Activated naive CD8-positive, alpha-beta T cell treated with anti-CD3 and anti-CD28 coated beads, Interleukin-2, amount 50 U/mL, for 16 hours (primary cell): ENCODE measurements at regions not wholly inside any gene's neighbourhood (a gene's known extent, or its start where the extent isn't known, plus 50 kb on each side); places are given as distances from the start of the nearest gene placed in this dataset.

Experiments used
- DNase-seq: peaks from one replicate; pipeline ENCODE4 v3.0.0-alpha.2; 2020; ENCODE audit warnings: low read depth, low spot score

DNA sequence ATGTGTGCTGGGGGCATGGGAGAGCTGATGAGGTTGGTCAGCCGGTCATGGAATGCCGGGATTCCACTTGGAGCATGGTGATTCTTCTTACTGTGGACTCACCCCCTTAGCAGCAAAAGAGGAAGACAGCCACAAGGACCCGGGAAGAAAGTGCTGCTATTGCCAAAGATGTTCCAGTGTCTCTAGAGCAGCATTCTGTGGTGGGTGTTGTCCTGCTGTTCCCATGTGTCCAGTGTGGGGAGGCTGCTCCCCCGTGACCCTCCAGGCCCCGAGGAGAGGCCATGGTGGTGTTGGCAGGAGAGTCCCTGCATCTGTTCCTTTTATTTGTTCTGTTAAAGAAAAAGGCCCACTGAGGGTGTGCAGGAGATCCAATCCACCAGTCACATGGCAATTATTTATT is 499.4 kb downstream of the RPS24 start:
- DNase-seq = no peak

DNA sequence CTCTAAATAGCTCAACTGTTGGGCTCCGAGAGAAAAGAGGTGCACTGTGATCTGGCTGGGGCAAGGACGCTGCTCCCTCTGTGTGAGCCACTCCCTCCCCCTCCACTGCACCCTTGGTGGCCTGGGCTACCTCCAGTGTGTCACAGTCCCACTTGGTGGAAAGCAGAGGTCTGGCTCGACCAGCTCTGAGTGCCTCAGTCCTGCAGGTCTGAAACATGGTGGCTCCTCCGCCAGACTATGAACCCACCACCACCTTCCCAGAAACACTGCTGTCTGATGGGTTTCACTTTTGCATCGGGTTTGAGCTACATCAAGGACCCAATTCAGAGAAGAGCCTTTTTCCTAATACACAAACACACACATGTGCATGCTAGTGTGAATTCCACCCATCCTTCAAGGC is 500.1 kb downstream of the RPS24 start:
- DNase-seq = no peak

DNA sequence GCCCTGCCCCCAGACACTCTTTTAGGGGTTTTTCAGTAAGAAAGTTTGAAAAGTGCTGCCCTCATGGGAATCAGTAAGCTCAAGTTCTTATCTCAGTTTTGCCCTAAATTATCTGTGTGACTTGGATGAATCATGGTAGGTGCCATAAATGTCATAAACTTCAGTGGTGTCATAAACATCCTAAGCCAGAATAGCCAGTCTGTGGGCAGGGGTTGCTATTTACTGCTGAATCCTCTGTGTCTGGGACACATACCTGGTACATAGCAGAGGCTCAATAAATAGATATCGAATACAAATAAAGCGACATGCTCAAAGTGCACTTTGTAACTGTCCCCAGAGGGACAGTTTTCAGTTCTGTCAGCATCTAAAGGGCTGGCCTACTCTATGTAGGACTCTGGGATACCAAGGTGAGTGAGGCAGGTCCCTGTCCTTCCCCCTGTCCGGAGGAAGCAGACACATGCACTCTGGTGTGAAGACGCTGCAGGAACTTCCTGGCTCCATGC is 502.1 kb downstream of the RPS24 start:
- DNase-seq = no peak

DNA sequence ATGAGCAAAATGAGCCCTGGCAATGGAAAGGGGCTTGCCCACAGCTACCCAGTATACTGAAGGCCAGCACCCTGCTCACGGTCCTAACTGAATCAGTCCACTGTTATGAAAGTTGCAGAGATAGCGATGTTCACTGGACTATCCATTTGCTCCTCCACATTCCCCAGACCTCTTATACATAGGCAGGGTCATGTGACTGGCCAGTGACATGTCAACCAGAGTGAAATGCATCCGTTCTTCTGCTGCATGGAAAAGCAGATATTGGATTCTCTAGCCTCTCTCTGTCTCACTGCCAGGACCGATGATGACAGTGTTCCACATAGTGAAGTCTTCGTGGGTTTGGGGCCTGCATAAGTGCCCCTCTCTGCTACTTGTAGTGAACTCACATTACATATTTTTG is 503.4 kb downstream of the RPS24 start:
- DNase-seq = no peak

DNA sequence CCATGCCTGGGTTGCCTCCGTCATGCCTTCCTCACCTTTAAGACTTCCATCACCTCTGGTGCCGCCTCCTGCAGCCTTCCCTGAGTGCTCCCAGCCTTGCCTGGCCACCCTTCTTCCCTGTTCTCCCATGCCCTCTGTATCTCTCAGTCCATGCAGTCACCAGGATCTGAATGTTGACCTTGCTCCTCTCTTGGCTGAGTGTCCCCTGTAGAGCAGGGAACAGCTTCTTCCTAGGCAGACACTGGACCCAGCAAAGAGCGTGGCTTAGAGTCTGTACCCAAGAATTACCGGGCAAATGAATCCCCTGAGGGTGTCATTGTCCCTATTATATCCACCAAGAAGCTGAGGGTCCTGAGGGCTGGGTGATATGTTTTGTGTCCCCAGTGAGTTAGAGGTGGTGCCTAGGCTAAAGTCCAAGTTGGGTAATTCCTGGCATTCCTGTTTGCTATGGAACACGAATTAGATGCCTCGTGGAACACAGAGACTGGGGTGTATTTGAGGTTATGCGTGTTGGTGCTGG is 505.6 kb downstream of the RPS24 start:
- DNase-seq = no peak

DNA sequence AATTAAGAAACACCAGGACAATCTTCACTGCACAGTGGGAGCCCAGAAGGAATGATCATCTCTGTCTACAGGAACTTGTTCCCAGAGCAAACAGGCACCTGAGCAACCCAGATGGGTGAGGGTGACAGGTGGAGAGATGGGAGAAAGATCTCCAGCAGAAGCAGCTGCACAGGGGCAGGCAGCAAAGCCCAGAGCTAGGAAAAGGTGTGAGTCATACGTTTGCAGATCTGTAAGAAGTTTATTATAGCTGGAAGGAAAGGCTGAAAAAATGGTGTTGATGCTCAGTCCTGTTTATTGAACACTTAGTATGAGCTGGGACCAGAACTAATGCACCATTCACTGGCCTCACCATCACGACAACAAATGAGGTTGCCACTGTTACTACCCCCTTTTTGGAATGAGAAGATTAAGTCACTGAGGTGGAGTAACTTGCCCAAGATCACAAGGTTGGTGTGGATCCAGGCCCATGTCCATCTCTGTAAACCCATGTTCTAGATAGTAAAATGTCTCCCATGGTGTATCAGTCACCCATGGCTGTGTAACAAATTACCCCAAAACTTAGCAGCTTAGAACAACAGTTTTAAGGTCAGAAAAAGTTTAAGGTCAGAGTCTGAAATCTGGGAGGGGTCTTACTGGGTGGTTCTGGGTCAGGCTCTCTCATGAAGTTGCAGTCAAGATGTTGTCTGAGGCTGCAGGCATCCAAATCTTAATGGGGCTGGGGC is 506.9 kb downstream of the RPS24 start:
- DNase-seq = no peak

DNA sequence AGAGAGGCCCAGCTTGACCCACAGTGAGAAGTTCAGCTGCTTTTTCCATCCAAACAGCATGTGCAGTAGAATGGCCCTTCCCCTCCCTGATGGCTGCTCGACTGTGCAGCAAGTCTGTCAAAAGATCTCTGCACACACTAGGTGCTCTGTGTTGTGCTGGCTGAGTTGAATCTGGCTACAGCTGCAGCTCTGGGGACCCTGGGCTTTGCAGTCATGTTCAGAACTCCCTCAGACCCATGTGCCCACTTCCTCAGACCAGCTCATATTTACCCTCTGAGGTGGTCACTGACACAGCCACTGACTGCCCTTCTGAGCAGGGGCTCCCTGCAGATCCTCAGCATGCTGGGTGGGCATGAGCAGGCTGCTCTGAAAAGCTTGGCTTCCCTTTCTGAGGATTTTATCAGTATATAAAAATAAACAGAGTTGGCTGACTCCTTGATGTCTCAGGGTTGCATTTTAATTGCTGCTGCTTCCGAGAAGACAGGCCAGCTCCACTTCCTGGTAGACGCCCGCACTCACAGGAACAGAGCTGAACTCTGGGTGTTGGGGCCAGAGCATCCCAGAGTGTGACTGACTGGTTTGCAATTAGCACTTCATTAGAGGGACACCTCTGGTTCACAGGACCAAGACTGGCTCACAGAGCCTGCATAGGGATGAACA is 507.9 kb downstream of the RPS24 start:
- no peak for DNase-seq

DNA sequence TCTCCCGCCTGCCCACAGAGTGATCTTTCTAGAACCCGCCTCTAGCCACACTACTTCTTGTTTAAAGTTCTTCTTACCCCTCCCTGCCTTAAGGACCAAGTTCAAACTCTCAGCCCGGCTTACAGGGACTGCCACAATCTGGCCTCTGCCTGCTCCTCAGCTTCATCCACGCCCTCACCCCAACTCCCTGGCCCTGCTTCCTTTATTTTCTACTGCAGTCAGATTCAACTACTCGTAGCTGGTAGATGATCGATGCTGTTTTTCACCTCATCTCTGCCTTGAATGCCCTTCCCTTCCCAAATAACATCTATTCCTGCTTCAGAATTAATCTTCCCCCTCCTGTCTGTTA is 508.5 kb downstream of the RPS24 start:
- DNase-seq = no peak

DNA sequence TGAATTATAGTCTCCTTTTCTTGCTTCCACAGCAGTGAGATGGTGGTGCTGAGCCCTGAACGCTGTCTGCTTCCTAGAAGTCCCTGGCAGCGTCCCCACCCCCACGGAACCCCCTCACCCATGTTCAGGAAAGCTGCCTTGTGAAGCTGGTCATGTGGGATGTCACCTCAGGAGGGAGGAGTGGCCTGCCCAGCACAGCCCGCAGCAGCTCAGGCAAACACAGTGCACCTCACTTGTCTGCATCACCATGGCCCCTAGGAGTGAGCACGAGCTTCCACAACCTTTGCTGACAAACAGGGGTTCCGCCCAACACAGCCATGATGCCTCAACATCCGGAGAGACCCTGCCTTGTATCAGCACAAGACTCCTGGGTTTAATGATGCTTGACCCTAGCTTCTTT is 508.9 kb downstream of the RPS24 start:
- DNase-seq = no peak

DNA sequence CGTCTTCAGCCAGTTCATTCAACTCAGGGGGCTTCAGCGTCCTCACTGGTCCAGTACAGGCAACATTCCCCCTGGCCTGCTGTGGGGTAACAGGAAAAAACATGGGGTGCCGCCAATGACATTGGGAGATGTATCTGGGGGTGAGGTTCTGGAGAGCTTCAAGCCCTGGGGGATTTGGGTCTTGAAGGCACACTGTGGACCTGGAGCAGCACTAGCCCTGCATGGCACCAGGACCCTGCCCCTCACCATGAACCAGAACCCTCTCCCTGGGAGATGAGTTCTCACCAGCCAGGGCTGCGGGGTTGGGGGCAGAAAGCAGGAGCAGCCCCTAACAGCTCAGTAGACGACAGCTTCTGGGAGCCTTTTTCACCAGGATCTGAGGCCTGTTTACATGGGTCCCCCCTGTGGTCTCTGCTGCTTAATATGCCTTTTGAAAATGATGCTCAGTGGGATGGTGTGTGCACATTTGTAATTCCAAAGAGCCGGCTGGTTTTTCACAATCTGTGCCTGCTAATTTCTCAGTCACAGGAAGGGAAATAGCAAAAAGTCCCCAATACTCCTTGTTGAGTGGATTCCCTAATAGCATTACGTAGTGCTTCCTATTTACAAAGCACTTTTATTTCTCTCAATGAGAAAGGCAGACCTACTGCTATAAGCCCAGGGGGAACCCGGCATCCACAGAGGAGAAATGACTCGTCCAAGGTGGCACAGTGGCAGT is 509.5 kb downstream of the RPS24 start:
- no peak for DNase-seq

DNA sequence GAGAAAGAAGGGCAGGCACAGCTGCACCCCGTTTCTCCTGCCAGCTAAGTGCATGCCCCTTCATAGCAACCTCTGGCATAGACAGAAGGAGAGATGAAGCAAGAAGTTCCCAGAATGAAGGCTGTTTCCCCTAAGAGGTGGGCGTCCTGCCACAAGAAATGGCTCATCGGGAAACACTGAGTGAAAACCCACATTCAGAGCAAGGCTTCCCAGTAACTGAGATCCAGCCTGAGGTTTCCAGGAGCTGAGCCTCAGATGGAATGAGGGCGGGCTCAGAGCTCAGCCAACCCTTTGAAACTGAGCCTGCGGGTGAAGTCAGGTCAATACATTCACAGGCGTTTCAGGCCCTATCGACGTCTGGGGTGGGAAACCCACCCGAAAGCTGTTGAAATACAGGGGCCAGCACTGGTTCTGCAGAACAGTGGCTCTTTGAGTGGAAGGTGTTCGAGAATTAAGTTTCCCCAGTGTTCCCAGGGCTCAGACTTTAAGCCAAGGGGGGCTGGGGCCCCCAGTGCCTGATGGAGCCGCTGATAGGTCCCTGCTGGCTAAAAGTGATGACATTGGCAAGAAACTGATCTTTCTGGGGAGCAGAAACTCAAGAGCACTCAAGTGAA is 510.2 kb downstream of the RPS24 start:
- no peak for DNase-seq

DNA sequence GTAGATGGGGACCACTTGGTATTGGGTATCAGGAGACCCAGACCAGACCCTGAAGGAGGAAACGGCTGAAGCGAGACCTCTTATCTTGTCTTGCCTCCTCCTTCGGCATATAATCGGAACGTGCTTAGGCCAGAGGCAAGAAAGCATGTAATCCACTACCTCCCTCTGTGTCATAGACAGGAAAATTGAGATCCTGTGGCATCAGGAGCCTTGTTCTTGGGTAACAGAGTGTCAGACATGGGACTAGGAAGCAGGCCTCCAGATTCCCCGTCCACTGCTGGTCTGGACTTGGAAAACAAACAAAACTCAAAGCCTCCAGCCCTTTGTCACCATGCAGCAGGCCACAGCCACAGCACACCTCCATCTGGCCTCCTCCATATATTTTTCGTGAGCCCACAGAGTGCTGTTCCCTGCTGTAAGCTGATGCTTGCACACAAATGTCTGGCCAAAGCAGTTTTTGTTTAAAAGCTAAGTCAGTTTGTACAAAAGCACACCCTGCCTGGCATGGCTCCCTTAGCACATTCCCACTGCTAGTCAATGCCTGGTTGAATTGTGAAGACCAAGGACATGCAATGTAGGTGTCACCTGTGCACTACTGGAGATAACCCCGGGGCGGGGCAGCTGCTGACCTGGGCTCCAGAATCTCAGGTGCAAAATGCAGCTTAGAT is 510.9 kb downstream of the RPS24 start:
- DNase-seq = no peak

DNA sequence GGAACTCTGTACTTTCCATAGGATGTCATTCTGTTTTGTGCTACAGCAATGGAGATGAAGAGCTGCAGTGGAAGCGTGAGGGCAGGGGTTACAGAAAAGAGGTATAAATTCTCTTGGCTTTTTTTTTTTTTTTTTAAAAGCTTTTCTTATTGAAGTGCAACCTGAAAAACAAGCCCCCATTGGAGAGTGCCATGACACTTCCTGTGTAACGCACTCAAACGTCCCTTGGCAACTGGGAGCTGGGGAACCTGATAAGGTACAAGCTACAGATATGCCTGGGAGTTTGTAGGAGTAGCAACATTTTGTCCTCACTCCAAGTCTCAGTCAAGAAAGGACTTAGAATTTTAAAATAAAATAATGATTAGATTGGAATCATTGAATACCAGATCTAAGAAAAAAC is 512.1 kb downstream of the RPS24 start:
- no peak for DNase-seq

DNA sequence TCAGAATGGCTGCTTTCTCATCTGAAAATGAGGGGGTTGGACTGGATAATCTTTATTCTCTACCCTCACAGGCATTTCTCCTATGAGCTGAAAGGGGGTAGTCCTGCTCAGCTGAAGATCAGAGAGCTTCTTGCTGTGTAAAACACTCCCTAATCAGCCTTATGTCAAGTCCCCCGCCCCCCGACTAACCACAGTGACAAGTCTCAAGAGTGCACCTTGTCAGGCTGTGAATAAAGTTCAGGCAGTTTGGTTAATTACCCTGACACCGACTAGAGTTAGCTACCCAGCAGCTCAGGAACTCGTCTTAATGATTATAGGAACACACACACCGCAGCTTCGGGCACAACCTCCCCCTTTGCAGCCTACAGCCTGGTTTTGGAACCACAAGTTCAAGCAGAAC is 513.7 kb downstream of the RPS24 start:
- DNase-seq = no peak

DNA sequence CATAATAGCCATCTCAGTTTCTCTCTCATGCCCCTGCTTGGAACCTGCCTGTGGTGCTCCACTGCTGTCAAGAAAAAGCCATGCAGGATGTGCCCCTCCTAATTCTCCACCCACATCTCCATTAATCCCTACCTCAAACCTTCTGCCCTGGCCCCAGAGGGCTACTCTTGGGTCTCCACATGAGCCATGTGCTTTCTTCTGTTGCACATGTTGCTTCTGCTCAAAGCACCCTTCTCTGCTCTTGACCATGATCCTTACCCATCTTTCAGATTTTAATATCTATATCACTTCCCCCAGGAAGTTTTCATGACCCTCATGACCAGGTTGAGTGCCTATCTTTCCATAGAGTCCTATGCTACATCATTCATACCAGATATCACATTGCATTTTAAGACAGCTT is 514.2 kb downstream of the RPS24 start:
- DNase-seq = no peak

DNA sequence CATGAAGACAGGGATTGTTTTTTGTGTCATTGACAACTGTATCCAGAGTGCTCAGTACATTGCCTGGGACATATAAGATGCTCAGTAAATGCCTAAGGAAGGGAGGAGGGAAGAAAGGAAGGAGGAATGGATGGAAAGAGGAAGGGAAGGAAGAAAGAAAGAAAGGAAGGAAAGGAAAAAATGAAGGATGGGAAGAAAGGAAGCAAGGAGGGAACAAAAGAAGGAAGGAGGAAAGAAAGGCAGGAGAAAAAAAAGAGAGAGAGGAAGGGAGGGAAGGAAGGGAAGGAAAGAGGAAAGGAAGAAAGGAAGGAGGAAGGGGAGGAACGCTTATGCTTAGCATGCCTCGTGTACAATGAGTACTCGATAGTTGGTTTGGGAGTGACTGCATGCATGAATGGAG is 514.7 kb downstream of the RPS24 start:
- DNase-seq = no peak

DNA sequence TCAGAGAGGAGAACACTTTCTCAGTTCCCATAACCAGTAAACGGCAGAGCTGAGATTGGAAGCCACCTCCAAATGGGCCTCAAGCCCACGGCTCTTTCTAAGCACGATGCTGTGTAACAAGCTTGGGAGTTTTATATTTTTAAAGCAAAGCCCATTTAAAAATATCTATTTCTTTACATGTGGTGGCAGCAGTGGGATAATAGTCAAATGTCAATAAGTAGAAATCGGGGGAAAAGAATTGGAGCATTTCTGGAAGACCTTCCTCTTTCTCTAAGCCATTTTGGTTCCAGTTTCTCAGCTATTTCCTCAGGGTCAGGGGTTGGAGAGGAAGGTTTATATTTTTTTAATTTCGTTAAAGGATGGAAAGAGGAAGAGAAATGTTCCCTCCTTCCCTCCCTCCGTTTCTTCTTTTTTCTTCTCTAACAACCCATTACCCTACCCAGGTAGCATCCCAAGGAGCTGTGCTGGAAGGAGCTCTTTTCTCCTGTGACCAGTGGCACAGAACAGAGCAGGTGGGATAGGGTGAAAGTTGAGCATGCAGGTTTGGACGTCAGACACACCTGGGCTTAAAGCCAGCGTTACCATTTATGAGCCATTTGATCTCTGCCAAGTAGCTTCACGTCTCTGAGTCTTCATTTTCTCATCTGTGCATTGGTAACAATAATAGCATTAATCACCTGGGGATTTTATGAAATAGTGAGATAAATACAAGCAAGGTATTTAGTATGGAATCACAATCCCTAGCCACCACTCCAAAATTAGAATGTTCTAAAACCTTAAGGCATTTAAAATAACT is 515.7 kb downstream of the RPS24 start:
- no peak for DNase-seq

DNA sequence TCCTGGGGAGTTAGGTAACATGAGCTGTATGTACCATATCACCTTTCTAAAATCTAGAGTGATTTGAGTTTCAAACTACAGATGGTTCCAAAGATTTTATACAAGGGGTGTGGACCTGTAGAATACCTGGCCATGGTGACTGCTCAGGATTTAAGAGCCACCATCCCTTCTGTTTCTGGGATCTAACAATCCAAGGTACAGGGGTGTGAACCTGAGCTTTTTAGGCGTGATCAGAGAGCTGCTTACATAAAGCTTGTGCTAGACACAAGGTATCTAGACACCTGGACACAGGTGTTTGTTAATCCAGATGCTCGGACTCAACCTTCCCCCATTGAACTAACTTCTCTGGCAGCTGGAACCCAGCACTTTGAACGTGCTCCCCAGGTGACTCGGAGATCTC is 516.4 kb downstream of the RPS24 start:
- DNase-seq = no peak

DNA sequence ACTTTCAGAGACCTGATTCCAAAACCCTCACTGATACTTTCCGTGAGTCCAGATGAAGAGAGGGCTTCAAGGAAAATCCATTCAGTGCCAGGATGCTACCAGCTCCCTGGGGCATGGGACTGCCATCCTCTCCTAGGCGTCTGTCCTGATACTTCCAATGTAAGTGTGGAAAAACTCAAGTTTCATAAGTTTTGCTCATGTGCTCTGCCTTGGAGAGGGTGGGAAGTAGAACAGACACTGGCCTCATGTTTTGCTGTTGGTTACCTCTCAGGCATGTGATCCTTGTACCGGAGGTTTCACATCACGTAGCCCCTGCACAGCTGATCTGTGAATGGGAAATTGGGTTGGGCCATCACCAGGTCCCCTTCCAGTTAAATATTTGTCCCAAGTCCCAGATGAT is 517.1 kb downstream of the RPS24 start:
- DNase-seq = no peak

DNA sequence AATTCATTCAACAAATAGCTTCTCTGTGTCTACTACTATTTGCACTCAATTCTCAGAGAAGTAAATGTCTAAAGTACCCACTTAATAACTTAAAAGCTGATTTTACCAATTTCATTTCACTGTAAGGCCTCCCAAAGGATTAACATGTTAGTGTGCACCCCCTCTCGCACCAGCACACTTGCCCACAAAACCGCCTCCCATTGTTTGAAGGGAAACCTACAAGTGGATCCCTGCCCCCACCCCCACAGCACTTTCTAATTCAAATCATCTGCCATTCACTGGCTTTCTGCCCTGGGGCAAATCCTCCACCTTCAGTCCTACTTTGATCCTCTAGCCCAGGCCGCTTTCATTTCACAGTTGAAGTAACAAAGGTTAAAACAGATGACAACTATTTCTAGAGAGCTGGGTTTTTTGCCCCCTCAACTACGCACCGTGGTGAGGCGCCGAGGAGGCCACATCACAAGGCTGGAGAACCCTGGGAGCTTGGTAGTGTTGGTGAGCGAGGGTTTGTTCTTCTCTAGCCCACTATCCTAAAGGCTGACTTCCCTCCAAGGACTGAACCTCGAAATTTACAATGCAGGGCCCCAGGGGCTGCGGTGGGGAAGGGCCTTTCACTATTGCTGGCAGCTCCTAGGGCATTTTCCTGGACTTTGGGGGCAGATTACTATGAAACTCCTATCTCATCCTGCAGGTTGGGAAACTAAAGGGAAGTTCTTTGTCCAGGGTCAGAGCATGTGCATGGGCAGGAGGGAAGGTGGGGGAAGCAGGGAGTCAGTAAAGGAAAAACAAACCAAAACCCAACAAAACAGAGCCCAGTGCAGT is 517.4 kb upstream of the ZMIZ1 start:
- no peak for DNase-seq
